PC-3 (cell line): ENCODE measurements at regions not wholly inside any gene's neighbourhood (a gene's known extent, or its start where the extent isn't known, plus 50 kb on each side); places are given as distances from the start of the nearest gene placed in this dataset.

ENCODE experiments used
- ATAC-seq: fragments of 200-7000 bp; cut with Tn5 transposase; 2 replicates; pipeline ENCODE4 v1.9.1; 2020; ENCODE audit warnings: mild to moderate bottlenecking, moderate library complexity
- BruUV-seq: library from RNA; stranded (reverse); fragments of 400-500 nt; replicated peaks from 2 replicates; lab custom pipeline; 2021; lab: Mats Ljungman, UMichigan
- CTCF ChIA-PET: fragments of 300-600 bp; sonication (Branson Sonifier 250); formaldehyde crosslinking; loops from one replicate; lab custom pipeline; 2022; ENCODE audit warnings: antibody characterized with exemption; lab: Charles Lee
- POLR2A ChIA-PET: fragments of 300-600 bp; sonication (Branson Sonifier 250); formaldehyde crosslinking; loops from one replicate; lab custom pipeline; 2022; ENCODE audit warnings: antibody characterized with exemption; ENCODE audit not compliant: unreplicated experiment; lab: Charles Lee
- DNase-seq: peaks from one replicate; pipeline ENCODE4 v3.0.0-alpha.2; 2015
- H2AFZ ChIP-seq: fragments of 300-600 bp; sonication (generic); 2 replicates; pipeline ENCODE4 v1.6.0; 2016; ENCODE audit warnings: antibody characterized with exemption, low read length
- H3F3A ChIP-seq: fragments of 300-600 bp; sonication (generic); one replicate; pipeline ENCODE4 v1.6.0; 2017; ENCODE audit warnings: antibody characterized with exemption, low read length, control low read depth, mild to moderate bottlenecking; ENCODE audit not compliant: unreplicated experiment
- H3K27ac ChIP-seq: fragments of 300-600 bp; sonication (generic); 2 replicates; pipeline ENCODE4 v1.5.1; 2016; ENCODE audit warnings: mild to moderate bottlenecking, low read length
- H3K27me3 ChIP-seq: fragments of 300-600 bp; sonication (generic); 2 replicates; pipeline ENCODE4 v1.6.1; 2016; ENCODE audit warnings: low read length, mixed read lengths
- H3K36me3 ChIP-seq: fragments of 300-600 bp; sonication (generic); 2 replicates; pipeline ENCODE4 v1.6.1; 2016; ENCODE audit warnings: low read depth, mixed run types, low read length, mixed read lengths
- H3K4me1 ChIP-seq: fragments of 300-600 bp; sonication (generic); 2 replicates; pipeline ENCODE4 v1.5.1; 2016; ENCODE audit warnings: low read length; ENCODE audit not compliant: insufficient read depth
- H3K4me2 ChIP-seq: fragments of 300-600 bp; sonication (generic); 2 replicates; pipeline ENCODE4 v1.6.0; 2016; ENCODE audit warnings: low read length
- H3K4me3 ChIP-seq: fragments of 300-600 bp; sonication (generic); 2 replicates; pipeline ENCODE4 v1.5.1; 2016; ENCODE audit warnings: mild to moderate bottlenecking, low read length, mixed read lengths
- H3K79me2 ChIP-seq: fragments of 300-600 bp; sonication (generic); 2 replicates; pipeline ENCODE4 v1.6.1; 2017; ENCODE audit warnings: low read length, mixed read lengths
- H3K9ac ChIP-seq: fragments of 300-600 bp; sonication (generic); 2 replicates; pipeline ENCODE4 v1.6.0; 2016; ENCODE audit warnings: mild to moderate bottlenecking, low read length
- H3K9me2 ChIP-seq: fragments of 300-600 bp; sonication (generic); replicated peaks from 2 replicates; pipeline ENCODE4 v1.6.1; 2016; ENCODE audit warnings: mixed run types, low read length, mixed read lengths
- H3K9me3 ChIP-seq: fragments of 300-600 bp; sonication (generic); 2 replicates; pipeline ENCODE4 v1.6.1; 2016; ENCODE audit warnings: low read length, mixed read lengths
- H4K20me1 ChIP-seq: fragments of 300-600 bp; sonication (generic); 2 replicates; pipeline ENCODE4 v1.6.1; 2016; ENCODE audit warnings: low read length, mixed read lengths
- CTCF ChIP-seq: fragments of 300-600 bp; sonication (generic); conservative IDR thresholded peaks from 2 replicates; pipeline ENCODE4 v1.5.1; 2017; ENCODE audit warnings: antibody characterized with exemption, low read depth, mild to moderate bottlenecking, low read length
- EZH2 ChIP-seq: fragments of 300-600 bp; sonication (generic); IDR thresholded peaks from one replicate; pipeline ENCODE4 v1.6.1; 2017; ENCODE audit warnings: antibody characterized with exemption, mild to moderate bottlenecking, low read length; ENCODE audit not compliant: unreplicated experiment
- EZH2phosphoT487 ChIP-seq: fragments of 300-600 bp; sonication (generic); IDR thresholded peaks from 2 replicates; pipeline ENCODE4 v1.6.1; 2018; ENCODE audit warnings: mild to moderate bottlenecking, antibody characterized with exemption, low read length, borderline replicate concordance
- intact Hi-C: fragments of 100-400 bp; cut with micrococcal nuclease; formaldehyde crosslinking; loops from 2 replicates; pipeline ENCODE4 v1.9.0; 2023

- Histone ChIP-seq H3K4me3 (no peak overlapping the region), H2AFZ (no peak overlapping the region), H3K9ac (no peak overlapping the region), H3K4me1 (no peaks in the 10 kb centered on the region), H4K20me1 (no peaks in the 10 kb centered on the region), H3K27ac (no peak overlapping the region), H3F3A (no peaks in the 10 kb centered on the region), H3K36me3 (no peaks in the 10 kb centered on the region), H3K79me2 (no peaks in the 10 kb centered on the region), H3K4me2 (no peak overlapping the region), H3K27me3 (no peaks in the 10 kb centered on the region), H3K9me3 (no peaks in the 10 kb centered on the region), H3K9me2 (no peaks in the 10 kb centered on the region)
- POLR2A ChIA-PET: no interaction called here
- BruUV-seq: no TSS peak
- intact Hi-C loops: no loop called here
- DNase-seq (no peak), ATAC-seq (no peak)
- CTCF ChIA-PET: no interaction called here
- no peak for TF ChIP-seq EZH2phosphoT487
- no peak for TF ChIP-seq EZH2
- no peak for TF ChIP-seq CTCF
These were observed 90.5 kb downstream of the PJA1 start for GRCh38 chrX:69074726-69075125.

- Histone ChIP-seq H4K20me1 (no peaks in the 10 kb centered on the region), H3K4me3 (no peak overlapping the region), H3K79me2 (no peaks in the 10 kb centered on the region), H3K4me2 (no peak overlapping the region), H3K36me3 (no peaks in the 10 kb centered on the region), H3K9ac (no peak overlapping the region), H3K9me3 (no peaks in the 10 kb centered on the region), H2AFZ (no peak overlapping the region), H3K27ac (no peak overlapping the region), H3K9me2 (no peaks in the 10 kb centered on the region), H3K4me1 (no peaks in the 10 kb centered on the region), H3K27me3 (no peaks in the 10 kb centered on the region), H3F3A (no peaks in the 10 kb centered on the region)
- POLR2A ChIA-PET: no interaction called here
- CTCF ChIA-PET: no interaction called here
- BruUV-seq: no TSS peak
- intact Hi-C loops: no loop called here
- TF ChIP-seq EZH2 (no peak), EZH2phosphoT487 (no peak), CTCF (no peak)
- no peak for ATAC-seq
- DNase-seq: no peak
These were observed 91.5 kb downstream of the PJA1 start for GRCh38 chrX:69073721-69074120.

GRCh38 chrX:69073241-69073640, 92.0 kb downstream of the PJA1 start:
- Histone ChIP-seq H3K9me2 (no peaks in the 10 kb centered on the region), H4K20me1 (no peaks in the 10 kb centered on the region), H3K27ac (no peak overlapping the region), H3F3A (no peaks in the 10 kb centered on the region), H3K27me3 (no peaks in the 10 kb centered on the region), H3K9me3 (no peaks in the 10 kb centered on the region), H3K79me2 (no peaks in the 10 kb centered on the region), H3K36me3 (no peaks in the 10 kb centered on the region), H3K9ac (no peak overlapping the region), H3K4me1 (no peaks in the 10 kb centered on the region), H2AFZ (no peak overlapping the region), H3K4me2 (no peak overlapping the region), H3K4me3 (no peak overlapping the region)
- intact Hi-C loops: no loop called here
- ChIA-PET CTCF (no interaction called here), POLR2A (no interaction called here)
- ATAC-seq: no peak
- TF ChIP-seq EZH2phosphoT487: no peak
- TF ChIP-seq CTCF: no peak
- TF ChIP-seq EZH2: no peak
- BruUV-seq: no TSS peak
- DNase-seq: no peak
